Esophagus squamous epithelium (tissue), 4 donors: ENCODE measurements at regions not wholly inside any gene's neighbourhood (a gene's known extent, or its start where the extent isn't known, plus 50 kb on each side); places are given as distances from the start of the nearest gene placed in this dataset.

Source experiments
- CTCF ChIP-seq, 6 experiments: fragments of 450-650 bp in 4 of 6; fragments of 200-600 bp in 2 of 6; sonication (generic) in 2 of 6; IDR thresholded peaks; one replicate each; pipeline ENCODE4 v1.5.1; 2016 to 2019; ENCODE audit warnings: antibody characterized with exemption in 6 of 6, mild to moderate bottlenecking in 4 of 6, moderate library complexity in 4 of 6
- POLR2A ChIP-seq, 4 donors: fragments of 450-650 bp; IDR thresholded peaks; one replicate each; pipeline ENCODE4 v1.6.1; 2017; ENCODE audit warnings: antibody characterized with exemption in 4 of 4, mild to moderate bottlenecking in 4 of 4, moderate library complexity in 3 of 4

- TF ChIP-seq CTCF (IDR thresholded peaks at IDR 0.05) (no peak), POLR2A (IDR thresholded peaks at IDR 0.05) (no peak)
Observed at GRCh38 chrX:13939741-13940597, 89.7 kb downstream of the GEMIN8 start.
